H1 (cell line): ENCODE measurements at regions not wholly inside any gene's neighbourhood (a gene's known extent, or its start where the extent isn't known, plus 50 kb on each side); places are given as distances from the start of the nearest gene placed in this dataset.

Experiments used
- CTCF ChIA-PET: fragments of 300-600 bp; sonication (Branson Sonifier 250); formaldehyde crosslinking; loops from one replicate; lab custom pipeline; 2021; ENCODE audit not compliant: partially characterized antibody; lab: Charles Lee
- POLR2A ChIA-PET: fragments of 300-600 bp; sonication (Branson Sonifier 250); formaldehyde crosslinking; loops from one replicate; lab custom pipeline; 2021; ENCODE audit warnings: inconsistent platforms; ENCODE audit not compliant: partially characterized antibody; lab: Charles Lee
- DNase-seq, 2 experiments: peaks; one replicate each; pipeline versions ENCODE4 v3.0.0 to v3.0.0-alpha.2; 2010 to 2022; ENCODE audit warnings: low spot score in 2 of 2, low read depth in 1 of 2, mixed read lengths in 1 of 2
- FAIRE-seq: peaks from 2 replicates; lab custom pipeline; 2011; peaks lifted over from hg19 to GRCh38; lab: Jason Lieb, UNC
- H2AFZ ChIP-seq: 2 replicates; pipeline ENCODE4 v1.8.1; 2012; ENCODE audit warnings: low read length, inconsistent platforms
- H2AK5ac ChIP-seq: 2 replicates; pipeline ENCODE4 v1.6.1; 2013; ENCODE audit warnings: low read depth, low read length
- H2BK120ac ChIP-seq: replicated peaks from 2 replicates; pipeline ENCODE3; 2013; ENCODE audit warnings: low read depth, low read length, inconsistent platforms
- H2BK12ac ChIP-seq: 2 replicates; pipeline ENCODE4 v1.6.1; 2013; ENCODE audit warnings: low read depth, low read length
- H2BK15ac ChIP-seq: 2 replicates; pipeline ENCODE4 v1.6.1; 2013; ENCODE audit warnings: low read length
- H2BK20ac ChIP-seq: 2 replicates; pipeline ENCODE4 v1.6.1; 2013; ENCODE audit warnings: low read length
- H2BK5ac ChIP-seq: 2 replicates; pipeline ENCODE4 v1.6.1; 2013; ENCODE audit warnings: low read depth, low read length
- H3K14ac ChIP-seq: 2 replicates; pipeline ENCODE4 v1.6.1; 2013; ENCODE audit warnings: inconsistent platforms; ENCODE audit not compliant: insufficient read length
- H3K18ac ChIP-seq: 2 replicates; pipeline ENCODE4 v1.6.1; 2013; ENCODE audit warnings: low read length; ENCODE audit errors: extremely low read depth
- H3K23ac ChIP-seq: 2 replicates; pipeline ENCODE4 v1.6.1; 2013; ENCODE audit warnings: inconsistent platforms; ENCODE audit not compliant: insufficient read length
- H3K23me2 ChIP-seq: 2 replicates; pipeline ENCODE4 v1.6.1; 2013; ENCODE audit warnings: low read depth, low read length
- H3K27ac ChIP-seq: 2 replicates; pipeline ENCODE4 v1.6.1; 2011; ENCODE audit warnings: low read depth, low read length, inconsistent platforms
- H3K27me3 ChIP-seq, 4 experiments: replicated peaks in 1 of 4; 1 replicate in 1 of 4; 2 replicates in 3 of 4; pipeline versions ENCODE4 v1.6.1 to v1.8.1; 2011 to 2013; ENCODE audit warnings: low read length in 3 of 4, mild to moderate bottlenecking in 3 of 4, inconsistent platforms in 2 of 4, mixed read lengths in 2 of 4, moderate library complexity in 1 of 4; ENCODE audit not compliant: control insufficient read depth in 3 of 4, insufficient read depth in 3 of 4; ENCODE audit errors: extremely low read depth in 1 of 4
- H3K36me3 ChIP-seq, 4 experiments: 2 replicates each; pipeline versions ENCODE4 v1.6.1 to v1.8.1; 2011 to 2013; ENCODE audit warnings: mild to moderate bottlenecking in 4 of 4, low read length in 3 of 4, moderate library complexity in 2 of 4, control low read depth in 1 of 4, inconsistent platforms in 1 of 4; ENCODE audit not compliant: insufficient read depth in 4 of 4, control insufficient read depth in 2 of 4
- H3K4ac ChIP-seq: replicated peaks from 2 replicates; pipeline ENCODE3; 2013; ENCODE audit warnings: low read length, low read depth, mixed read lengths, inconsistent platforms; ENCODE audit not compliant: insufficient read length
- H3K4me1 ChIP-seq, 4 experiments: replicated peaks in 1 of 4; 1 replicate in 1 of 4; 2 replicates in 3 of 4; pipeline versions ENCODE4 v1.6.1 to v1.8.1; 2011 to 2013; ENCODE audit warnings: low read length in 3 of 4, inconsistent platforms in 2 of 4, mixed read lengths in 1 of 4; ENCODE audit not compliant: insufficient read depth in 4 of 4, control insufficient read depth in 3 of 4
- H3K4me2 ChIP-seq, 2 experiments: 2 replicates each; pipeline versions ENCODE4 v1.6.1 to v1.8.1; 2011 to 2013; ENCODE audit warnings: low read depth in 2 of 2, low read length in 2 of 2, control low read depth in 1 of 2, inconsistent platforms in 1 of 2, mild to moderate bottlenecking in 1 of 2; ENCODE audit not compliant: insufficient read depth in 1 of 2
- H3K4me3 ChIP-seq, 4 experiments: fragments of 200-600, 300-600 bp in 1 of 4; sonication (generic), shearing (Covaris generic), sonication (Bioruptor Twin) in 1 of 4; 2 replicates each; pipeline versions ENCODE4 v1.5.1 to v1.8.1; 2011 to 2016; ENCODE audit warnings: low read length in 4 of 4, low read depth in 3 of 4, control low read depth in 2 of 4, inconsistent platforms in 2 of 4, mild to moderate bottlenecking in 2 of 4, mixed read lengths in 1 of 4, moderate library complexity in 1 of 4; ENCODE audit not compliant: insufficient read depth in 2 of 4; ENCODE audit errors: extremely low read depth in 1 of 4
- H3K56ac ChIP-seq: replicated peaks from 2 replicates; pipeline ENCODE3; 2013; ENCODE audit warnings: low read depth, mild to moderate bottlenecking, mixed read lengths, low read length, inconsistent platforms; ENCODE audit not compliant: insufficient read length
- H3K79me1 ChIP-seq: 2 replicates; pipeline ENCODE4 v1.6.1; 2013; ENCODE audit warnings: low read depth, low read length, control low read depth
- H3K79me2 ChIP-seq, 2 experiments: 2 replicates each; pipeline versions ENCODE4 v1.6.1 to v1.8.1; 2012 to 2013; ENCODE audit warnings: low read length in 2 of 2, mild to moderate bottlenecking in 2 of 2, inconsistent platforms in 1 of 2; ENCODE audit not compliant: insufficient read depth in 2 of 2, control insufficient read depth in 1 of 2
- H3K9ac ChIP-seq, 4 experiments: replicated peaks in 1 of 4; 1 replicate in 1 of 4; 2 replicates in 3 of 4; pipeline versions ENCODE4 v1.6.1 to v1.8.1; 2011 to 2013; ENCODE audit warnings: low read depth in 3 of 4, low read length in 3 of 4, control low read depth in 2 of 4, mild to moderate bottlenecking in 2 of 4, moderate library complexity in 2 of 4, inconsistent platforms in 1 of 4; ENCODE audit errors: extremely low read depth in 1 of 4
- H3K9me3 ChIP-seq, 2 experiments: 2 replicates each; pipeline versions ENCODE4 v1.6.1 to v1.8.1; 2012 to 2013; ENCODE audit warnings: mild to moderate bottlenecking in 2 of 2, moderate library complexity in 2 of 2, control low read depth in 1 of 2, inconsistent platforms in 1 of 2, low read depth in 1 of 2, low read length in 1 of 2, mixed read lengths in 1 of 2; ENCODE audit not compliant: insufficient read depth in 2 of 2
- H4K20me1 ChIP-seq, 2 experiments: replicated peaks in 1 of 2; 2 replicates each; pipeline versions ENCODE3 to v1.8.1; 2011 to 2013; ENCODE audit warnings: inconsistent platforms in 2 of 2, low read length in 2 of 2, mild to moderate bottlenecking in 1 of 2; ENCODE audit not compliant: insufficient read depth in 2 of 2, control insufficient read depth in 1 of 2
- H4K5ac ChIP-seq: 2 replicates; pipeline ENCODE4 v1.6.1; 2013; ENCODE audit warnings: low read length, low read depth, mixed read lengths, inconsistent platforms; ENCODE audit not compliant: insufficient read length
- H4K8ac ChIP-seq: 2 replicates; pipeline ENCODE4 v1.8.0; 2013; ENCODE audit warnings: mild to moderate bottlenecking, moderate library complexity, low read length, inconsistent platforms; ENCODE audit not compliant: insufficient read depth; ENCODE audit errors: extremely low read depth
- H4K91ac ChIP-seq: replicated peaks from 2 replicates; pipeline ENCODE3; 2013; ENCODE audit warnings: low read length, mixed read lengths, inconsistent platforms; ENCODE audit not compliant: insufficient read length
- JUN ChIP-seq: IDR thresholded peaks from 2 replicates; pipeline ENCODE4 v1.6.1; 2011; ENCODE audit warnings: low read depth, mild to moderate bottlenecking, improper control_type of control experiment, low read length
- POU5F1 ChIP-seq: IDR thresholded peaks from 2 replicates; pipeline ENCODE4 v1.6.1; 2011; ENCODE audit warnings: low read depth, mild to moderate bottlenecking, low read length, moderate library complexity
- WGBS, 2 experiments: shearing (Covaris generic) in 1 of 2; methylation state at CpG; one replicate each; pipeline versions ENCODE4 v1.1.6 to v1.1.7; 2013 to 2015; ENCODE audit warnings: low lambda C conversion rate in 2 of 2, mixed read lengths in 2 of 2, inconsistent platforms in 1 of 2, low coverage in 1 of 2, missing lambda C conversion rate in 1 of 2; ENCODE audit not compliant: insufficient replicate concordance in 2 of 2, insufficient coverage in 1 of 2, insufficient read length in 1 of 2; ENCODE audit errors: extremely low coverage in 1 of 2, missing lambda C conversion rate in 1 of 2; 5-methylcytosine and 5-hydroxymethylcytosine counted together

- no peak overlapping the region for H4K91ac ChIP-seq
- H3K56ac ChIP-seq: no peak overlapping the region
- H3K27me3 ChIP-seq: no peaks in the 10 kb centered on the region
- no peaks in the 10 kb centered on the region; a peak in 1 of 4 replicates for H3K9me3 ChIP-seq
- H4K8ac ChIP-seq: no peak overlapping the region
- no peaks in the 10 kb centered on the region for H3K23me2 ChIP-seq
- H3K14ac ChIP-seq: no peak overlapping the region
- no peak overlapping the region for H3K18ac ChIP-seq
- ChIA-PET CTCF (no interaction called here), POLR2A (no interaction called here)
- no peak overlapping the region for H2BK15ac ChIP-seq
- no peak overlapping the region for H3K9ac ChIP-seq
- H3K4me2 ChIP-seq: no peak overlapping the region
- no peaks in the 10 kb centered on the region for H3K79me2 ChIP-seq
- H2BK20ac ChIP-seq: no peak overlapping the region
- no peak overlapping the region for H2AFZ ChIP-seq
- H3K36me3 ChIP-seq: no peaks in the 10 kb centered on the region
- WGBS, 2 experiments: 86% methylated on average over 2 of the region's 2 CpGs; no CpG with 5 or more reads in 1 of the 2 experiments
- H2BK12ac ChIP-seq: no peak overlapping the region
- no peaks in the 10 kb centered on the region for H3K79me1 ChIP-seq
- no peak overlapping the region for H4K5ac ChIP-seq
- H2BK120ac ChIP-seq: no peak overlapping the region
- H2BK5ac ChIP-seq: no peak overlapping the region
- DNase-seq (no peak), FAIRE-seq (no peak)
- H3K4me3 ChIP-seq: no peak overlapping the region
- H3K27ac ChIP-seq: no peak overlapping the region
- no peak overlapping the region for H2AK5ac ChIP-seq
- no peak overlapping the region for H3K23ac ChIP-seq
- no peaks in the 10 kb centered on the region for H4K20me1 ChIP-seq
- peaks cover 0 to 7% (median 0%) of the 10 kb centered on the region in 4 experiments; a peak in 2 of 7 replicates for H3K4me1 ChIP-seq
- no peak overlapping the region for H3K4ac ChIP-seq
- no peak for TF ChIP-seq JUN
- no peak for TF ChIP-seq POU5F1
These were observed 527.6 kb downstream of the DIPK2A start for GRCh38 chr3:144499001-144499930.
